ENCODE measurements at regions not wholly inside any gene's neighbourhood (a gene's known extent, or its start where the extent isn't known, plus 50 kb on each side); places are given as distances from the start of the nearest gene placed in this dataset.
"Not testable (repeated sequence)": the region's sequence is repeated elsewhere in the genome, so short reads cannot be mapped to it uniquely, and the experiment has no call there.

- H3K27ac ChIP-seq, result no peak overlapping the region
- H3K27me3 ChIP-seq (ENCODE audit: insufficient read depth, low read depth, severe bottlenecking), result no peaks in the 10 kb centered on the region
- no peak overlapping the region for H3K4me3 ChIP-seq (ENCODE audit: low read depth, low read length)
- H3K36me3 ChIP-seq, result no peaks in the 10 kb centered on the region
- no peak for DNase-seq
- TF ChIP-seq CTCF (IDR thresholded peaks at IDR 0.05; ENCODE audit: low read depth, low read length), result no peak
- H3K9me3 ChIP-seq (ENCODE audit: severe bottlenecking), result no peaks in the 10 kb centered on the region
These were observed 148.0 kb upstream of the TCF4 start for GRCh38 chr18:55735969-55736368.

GRCh38 chr18:55735199-55735855, 147.3 kb upstream of the TCF4 start:
- Histone ChIP-seq H3K4me3 (ENCODE audit: low read depth, low read length) (no peak overlapping the region), H3K27ac (no peak overlapping the region), H3K27me3 (ENCODE audit: insufficient read depth, low read depth, severe bottlenecking) (no peaks in the 10 kb centered on the region), H3K9me3 (ENCODE audit: severe bottlenecking) (no peaks in the 10 kb centered on the region), H3K36me3 (no peaks in the 10 kb centered on the region)
- no peak for DNase-seq
- TF ChIP-seq CTCF (IDR thresholded peaks at IDR 0.05; ENCODE audit: low read depth, low read length), result no peak

- H3K9me3 ChIP-seq (ENCODE audit: severe bottlenecking), result no peaks in the 10 kb centered on the region
- no peak for DNase-seq
- H3K27ac ChIP-seq, result no peak overlapping the region
- no peaks in the 10 kb centered on the region for H3K36me3 ChIP-seq
- TF ChIP-seq CTCF (IDR thresholded peaks at IDR 0.05; ENCODE audit: low read depth, low read length), result no peak
- H3K4me3 ChIP-seq (ENCODE audit: low read depth, low read length), result no peak overlapping the region
- no peaks in the 10 kb centered on the region for H3K27me3 ChIP-seq (ENCODE audit: insufficient read depth, low read depth, severe bottlenecking)
These were observed 144.5 kb upstream of the TCF4 start for GRCh38 chr18:55732227-55733106.

- Histone ChIP-seq H3K36me3 (no peaks in the 10 kb centered on the region), H3K27ac (no peak overlapping the region), H3K27me3 (ENCODE audit: insufficient read depth, low read depth, severe bottlenecking) (no peaks in the 10 kb centered on the region), H3K9me3 (ENCODE audit: severe bottlenecking) (no peaks in the 10 kb centered on the region), H3K4me3 (ENCODE audit: low read depth, low read length) (no peak overlapping the region)
- no peak for DNase-seq
- TF ChIP-seq CTCF (IDR thresholded peaks at IDR 0.05; ENCODE audit: low read depth, low read length), result no peak
These were observed 143.6 kb upstream of the TCF4 start for GRCh38 chr18:55731594-55732042.

GRCh38 chr18:55721006-55721405, 133.0 kb upstream of the TCF4 start:
- not testable (repeated sequence) for H3K27ac ChIP-seq; H3K4me3 ChIP-seq (ENCODE audit: low read depth, low read length); H3K27me3 ChIP-seq (ENCODE audit: insufficient read depth, low read depth, severe bottlenecking); DNase-seq; H3K36me3 ChIP-seq; H3K9me3 ChIP-seq (ENCODE audit: severe bottlenecking)

GRCh38 chr18:55713707-55714106, 125.7 kb upstream of the TCF4 start:
- no peak overlapping the region for H3K4me3 ChIP-seq (ENCODE audit: low read depth, low read length)
- no peak for DNase-seq
- no peaks in the 10 kb centered on the region for H3K27me3 ChIP-seq (ENCODE audit: insufficient read depth, low read depth, severe bottlenecking)
- TF ChIP-seq CTCF (IDR thresholded peaks at IDR 0.05; ENCODE audit: low read depth, low read length), result no peak
- no peaks in the 10 kb centered on the region for H3K36me3 ChIP-seq
- H3K27ac ChIP-seq, result no peak overlapping the region
- peaks cover 2% of the 10 kb centered on the region for H3K9me3 ChIP-seq (ENCODE audit: severe bottlenecking)
